ENCODE measurements at regions not wholly inside any gene's neighbourhood (a gene's known extent, or its start where the extent isn't known, plus 50 kb on each side); places are given as distances from the start of the nearest gene placed in this dataset.
"Not testable (repeated sequence)": the region's sequence is repeated elsewhere in the genome, so short reads cannot be mapped to it uniquely, and the experiment has no call there.

DNA sequence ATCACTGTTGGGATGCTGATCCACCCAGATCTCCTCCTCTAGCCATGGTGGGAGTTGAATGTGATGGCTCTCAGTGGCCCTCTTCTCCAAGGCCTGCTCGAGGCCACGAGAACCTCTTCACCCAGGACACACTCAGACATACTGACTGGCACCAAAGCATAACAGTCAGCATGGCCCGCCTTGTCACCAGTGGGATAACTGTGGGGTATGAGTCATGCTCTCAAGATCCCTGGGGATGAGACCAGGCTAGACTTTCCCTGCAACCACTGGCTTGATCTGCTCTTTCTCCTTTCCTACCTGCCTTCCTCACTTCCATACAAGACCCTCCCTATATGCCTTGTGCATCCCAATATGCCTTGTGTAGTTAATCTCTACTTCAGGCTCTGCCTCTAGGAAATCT lies 66.8 kb downstream of the RIN2 start:
- no peak for TF ChIP-seq GATA1 (IDR thresholded peaks at IDR 0.05; ENCODE audit: low read depth, low read length)
- no peak for TF ChIP-seq POLR2A (IDR thresholded peaks at IDR 0.05; ENCODE audit: low read length)
- no peak for DNase-seq

DNA sequence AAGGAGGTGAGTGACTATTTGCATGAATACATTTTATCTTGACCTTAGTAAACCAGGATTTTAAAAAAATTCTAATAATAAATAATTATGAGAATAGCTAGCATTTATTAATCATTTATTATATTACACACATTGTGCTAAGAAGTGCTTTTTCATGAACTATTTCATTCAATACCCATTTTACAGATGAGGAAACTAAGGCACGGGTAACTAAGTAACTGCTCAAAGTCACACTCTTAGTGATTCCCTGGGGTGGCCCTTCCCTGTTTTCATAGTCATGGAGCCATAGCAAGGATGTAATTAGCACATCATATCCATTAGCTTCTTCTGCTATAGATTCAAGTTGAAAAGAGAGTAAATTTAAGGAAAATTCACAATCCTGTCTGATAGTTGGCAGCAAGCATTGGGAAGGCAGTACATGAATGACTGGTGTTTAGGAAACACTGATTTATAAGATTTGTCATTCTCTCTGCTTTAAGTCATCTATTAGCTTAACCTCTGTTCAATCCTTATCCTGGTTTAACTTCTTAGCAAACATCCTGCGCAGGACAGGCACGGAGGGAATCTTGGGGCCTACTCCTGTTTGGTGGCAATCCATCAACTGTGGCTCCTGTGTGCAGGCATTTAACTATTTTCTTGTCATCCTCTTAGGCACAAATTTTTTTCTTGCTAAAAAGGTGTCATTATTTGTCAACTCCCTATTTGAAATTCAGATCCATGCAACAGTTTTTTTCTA lies 68.3 kb downstream of the RIN2 start:
- no peak for DNase-seq
- no peak for TF ChIP-seq POLR2A (IDR thresholded peaks at IDR 0.05; ENCODE audit: low read length)
- no peak for TF ChIP-seq GATA1 (IDR thresholded peaks at IDR 0.05; ENCODE audit: low read depth, low read length)

DNA sequence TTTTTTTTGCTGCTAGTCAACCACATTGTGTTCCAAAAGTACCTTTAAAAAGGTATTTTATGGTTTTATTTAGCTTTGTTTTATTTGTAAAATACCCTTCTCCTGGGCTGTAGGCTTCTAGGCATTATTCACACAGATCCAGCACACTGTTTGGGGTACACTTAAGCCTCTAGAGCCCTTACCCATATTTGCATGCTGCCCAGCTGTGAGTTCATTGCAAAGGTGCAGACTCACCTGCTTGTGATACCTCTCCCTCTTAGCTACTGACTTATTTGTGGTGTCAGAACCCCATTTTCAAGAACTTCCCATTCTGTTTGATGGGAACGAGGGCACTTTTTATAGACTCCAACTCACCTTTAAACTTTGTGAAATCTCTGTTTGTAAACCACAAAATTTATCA lies 69.8 kb downstream of the RIN2 start:
- no peak for TF ChIP-seq POLR2A (IDR thresholded peaks at IDR 0.05; ENCODE audit: low read length)
- no peak for TF ChIP-seq GATA1 (IDR thresholded peaks at IDR 0.05; ENCODE audit: low read depth, low read length)
- no peak for DNase-seq

DNA sequence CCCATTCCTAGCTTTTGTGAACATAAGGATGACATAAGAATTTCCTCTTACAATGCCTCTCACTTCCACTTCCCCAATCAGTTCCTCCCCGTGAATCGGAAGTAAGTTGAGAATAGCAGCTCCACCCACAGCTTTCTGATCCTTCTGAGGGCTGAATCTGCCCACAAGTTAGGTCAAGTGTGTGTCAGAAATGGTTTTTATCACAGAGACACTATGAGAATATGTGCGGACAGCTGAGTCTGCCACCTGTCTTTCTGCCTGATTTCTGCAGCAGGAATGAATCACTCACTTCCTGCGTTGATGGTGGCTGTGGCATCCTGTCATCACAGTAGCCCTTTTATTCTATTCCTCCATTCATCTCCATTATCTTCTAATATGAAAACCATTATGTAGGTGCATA lies 70.2 kb downstream of the RIN2 start:
- no peak for DNase-seq
- no peak for TF ChIP-seq GATA1 (IDR thresholded peaks at IDR 0.05; ENCODE audit: low read depth, low read length)
- no peak for TF ChIP-seq POLR2A (IDR thresholded peaks at IDR 0.05; ENCODE audit: low read length)

DNA sequence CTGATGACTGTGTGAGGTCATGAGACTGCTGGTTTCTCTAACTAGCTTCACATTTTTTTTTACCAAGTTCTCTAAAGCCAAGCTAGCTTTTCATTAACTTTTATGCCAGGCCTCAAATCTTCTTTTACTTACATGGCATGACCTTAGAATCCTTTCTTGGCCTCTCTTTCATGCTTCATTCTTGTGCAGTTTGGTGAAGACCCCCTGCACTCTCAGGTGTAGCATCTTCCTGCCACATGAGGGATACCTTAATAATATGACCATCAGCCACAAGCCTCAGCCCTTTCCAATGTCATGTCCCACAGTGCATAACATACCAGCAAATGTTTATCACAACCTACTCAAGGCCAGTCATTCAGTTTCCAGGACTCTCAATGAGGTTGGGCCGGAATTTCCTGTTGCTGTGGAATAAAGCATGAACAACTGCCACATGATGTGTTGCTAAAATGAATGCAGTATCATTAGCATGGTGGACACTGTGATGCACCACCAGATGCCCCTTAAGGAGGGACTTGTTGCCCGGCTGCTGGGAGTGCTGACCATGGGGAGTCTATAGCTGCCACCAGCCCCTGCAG lies 72.2 kb downstream of the RIN2 start:
- no peak for TF ChIP-seq POLR2A (IDR thresholded peaks at IDR 0.05; ENCODE audit: low read length)
- TF ChIP-seq GATA1 (IDR thresholded peaks at IDR 0.05; ENCODE audit: low read depth, low read length): no peak
- DNase-seq: no peak

DNA sequence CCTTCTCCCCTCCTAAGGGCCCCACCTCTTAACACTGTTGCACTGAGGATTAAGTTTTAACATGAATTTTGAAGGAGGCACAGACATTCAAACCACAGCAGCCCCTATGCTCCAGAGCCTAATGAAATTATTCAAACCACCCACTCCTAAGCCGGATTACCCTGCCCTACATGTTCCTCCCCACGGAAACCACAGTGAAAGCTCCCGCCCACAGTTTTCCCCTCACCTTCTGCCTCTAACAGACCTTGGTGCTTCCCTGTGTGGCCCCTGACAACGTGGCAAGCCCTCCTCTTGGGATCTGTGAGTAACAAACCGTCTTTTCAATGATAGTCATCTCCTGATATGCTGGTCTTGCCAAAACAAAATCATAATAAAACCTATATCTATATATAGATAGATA lies 74.8 kb downstream of the RIN2 start:
- DNase-seq: no peak
- TF ChIP-seq GATA1 (IDR thresholded peaks at IDR 0.05; ENCODE audit: low read depth, low read length): no peak
- TF ChIP-seq POLR2A (IDR thresholded peaks at IDR 0.05; ENCODE audit: low read length): no peak

DNA sequence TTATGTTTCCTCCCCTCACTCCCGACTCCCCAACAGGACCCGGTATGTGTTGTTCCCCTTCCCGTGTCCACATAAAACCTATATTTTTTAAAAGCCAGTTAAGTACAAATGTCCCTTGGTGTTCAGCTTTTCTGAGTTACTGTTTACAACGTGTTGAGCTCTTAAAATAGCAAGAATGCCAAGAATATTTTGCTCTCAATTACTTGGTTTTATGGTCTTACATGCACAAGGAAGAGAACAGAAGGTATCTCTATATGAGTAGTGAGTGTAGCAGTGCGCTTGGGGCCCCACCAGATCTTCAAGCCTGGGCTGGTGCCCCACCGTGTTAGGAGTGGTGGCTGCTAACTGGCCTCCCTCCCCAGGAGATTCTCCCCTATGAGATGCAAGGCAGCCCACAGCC lies 75.3 kb downstream of the RIN2 start:
- TF ChIP-seq POLR2A (IDR thresholded peaks at IDR 0.05; ENCODE audit: low read length) (no peak), GATA1 (IDR thresholded peaks at IDR 0.05; ENCODE audit: low read depth, low read length) (no peak)
- DNase-seq: no peak

DNA sequence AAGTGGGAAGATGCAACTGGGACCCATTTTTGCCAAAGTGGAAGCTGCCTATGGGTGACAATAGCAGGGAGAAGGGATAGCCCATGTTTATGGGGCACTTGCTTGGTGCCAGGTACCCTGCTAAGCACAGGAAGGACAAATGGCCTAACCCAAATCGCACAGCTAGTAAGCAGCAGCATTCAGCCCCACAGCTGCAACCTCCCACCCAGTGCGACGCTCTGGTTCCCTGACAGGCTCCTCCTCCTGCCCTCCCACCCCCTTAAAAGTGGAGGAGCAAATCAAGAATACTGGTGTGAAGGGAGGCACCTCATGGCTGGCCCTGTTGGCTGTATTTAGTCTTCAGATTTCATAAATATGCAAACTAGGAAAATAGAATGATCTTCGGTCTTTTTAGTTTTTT lies 76.2 kb downstream of the RIN2 start:
- TF ChIP-seq GATA1 (IDR thresholded peaks at IDR 0.05; ENCODE audit: low read depth, low read length): no peak
- no peak for TF ChIP-seq POLR2A (IDR thresholded peaks at IDR 0.05; ENCODE audit: low read length)
- DNase-seq: no peak

DNA sequence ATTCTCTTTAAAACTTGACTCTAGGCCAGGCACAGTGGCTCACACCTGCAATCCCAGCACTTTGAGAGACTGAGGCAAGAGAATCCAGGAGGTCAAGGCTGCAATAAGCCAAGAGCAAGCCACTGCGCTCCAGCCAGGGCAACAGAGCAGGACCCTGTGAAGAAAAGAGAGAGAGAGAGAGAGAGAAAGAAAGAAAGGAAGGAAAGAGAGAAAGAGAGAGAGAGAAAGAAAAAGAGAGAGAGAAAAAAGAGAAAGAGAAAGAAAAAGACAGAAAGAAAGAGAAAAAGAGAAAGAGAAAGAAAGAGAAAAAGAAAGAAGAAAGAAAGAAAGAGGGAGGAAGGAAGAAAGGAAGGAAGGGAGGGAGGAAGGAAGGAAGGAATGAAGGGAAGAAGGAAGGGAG lies 76.7 kb downstream of the RIN2 start:
- DNase-seq: no peak
- no peak for TF ChIP-seq GATA1 (IDR thresholded peaks at IDR 0.05; ENCODE audit: low read depth, low read length)

DNA sequence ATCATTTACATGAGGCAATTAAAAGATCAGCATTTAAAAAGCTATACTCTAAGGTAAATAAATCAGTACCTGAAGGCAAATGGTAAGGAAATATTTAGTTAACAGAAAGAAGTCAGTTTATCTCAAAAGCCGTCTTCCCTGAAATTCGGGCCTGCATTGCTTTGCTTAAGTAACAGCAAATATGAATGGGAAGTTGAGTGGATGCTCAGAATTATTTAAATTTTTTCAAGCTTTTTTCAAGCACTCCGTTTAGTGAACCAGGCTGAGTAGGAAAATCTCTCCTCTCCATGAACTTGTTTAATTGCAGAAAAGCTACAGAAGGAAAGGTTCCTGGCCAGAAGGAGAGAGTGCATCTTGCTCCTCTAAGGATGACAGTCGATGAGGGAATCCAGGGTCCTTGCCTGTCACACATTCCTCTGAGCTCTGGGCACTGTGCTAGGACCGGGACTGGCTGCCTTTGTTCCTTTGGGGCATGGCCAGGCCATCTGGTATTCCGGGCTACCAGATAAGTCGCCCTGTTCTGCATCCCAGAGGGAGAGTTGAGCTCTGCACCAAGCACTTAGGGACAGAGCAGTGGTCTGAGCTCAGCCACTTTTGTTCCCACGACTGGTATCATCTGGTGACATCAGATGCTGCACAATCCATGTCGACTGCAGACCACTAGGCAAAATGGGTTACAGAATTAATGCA lies 77.6 kb downstream of the RIN2 start:
- no peak for TF ChIP-seq GATA1 (IDR thresholded peaks at IDR 0.05; ENCODE audit: low read depth, low read length)
- no peak for TF ChIP-seq POLR2A (IDR thresholded peaks at IDR 0.05; ENCODE audit: low read length)
- DNase-seq: no peak

DNA sequence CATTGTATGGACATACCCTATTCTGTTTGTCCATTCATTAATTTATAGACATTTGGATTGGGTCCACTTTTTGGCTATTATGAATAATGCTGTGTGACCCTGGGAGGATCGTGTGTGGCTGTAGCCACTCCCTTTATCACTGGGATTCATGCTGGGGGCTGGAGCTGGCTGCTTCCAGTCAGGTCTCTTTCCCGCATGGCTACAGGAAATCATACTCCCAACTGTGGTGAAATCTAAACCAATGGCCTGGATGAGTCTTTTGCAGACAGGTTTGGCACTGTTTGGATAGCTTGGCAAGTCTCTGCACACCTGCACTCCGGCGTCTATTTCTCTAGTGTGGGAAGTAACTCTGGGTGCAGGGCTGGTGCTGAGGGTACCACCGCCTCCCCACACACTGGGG lies 80.4 kb downstream of the RIN2 start:
- TF ChIP-seq POLR2A (IDR thresholded peaks at IDR 0.05; ENCODE audit: low read length) (no peak), GATA1 (IDR thresholded peaks at IDR 0.05; ENCODE audit: low read depth, low read length) (no peak)
- no peak for DNase-seq

DNA sequence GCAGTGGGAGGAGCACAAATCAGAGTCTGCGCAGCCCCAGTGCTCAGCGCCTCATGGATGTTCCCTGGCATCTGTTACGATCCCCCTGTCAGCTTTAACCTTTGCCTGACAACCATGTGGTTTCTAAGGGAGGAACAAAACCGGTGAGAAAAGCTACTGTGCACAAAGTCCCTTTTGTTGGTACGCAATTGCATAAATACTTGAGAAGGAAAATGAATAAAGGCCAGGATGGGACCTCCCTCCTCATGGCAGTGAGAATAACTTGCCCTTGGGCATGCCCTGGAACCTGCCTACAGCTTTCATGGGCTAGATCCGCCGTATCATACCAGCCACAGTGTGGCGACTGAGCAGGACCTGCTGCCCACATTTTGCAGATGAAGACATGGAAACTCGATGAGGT lies 81.0 kb downstream of the RIN2 start:
- no peak for DNase-seq
- no peak for TF ChIP-seq POLR2A (IDR thresholded peaks at IDR 0.05; ENCODE audit: low read length)
- no peak for TF ChIP-seq GATA1 (IDR thresholded peaks at IDR 0.05; ENCODE audit: low read depth, low read length)

DNA sequence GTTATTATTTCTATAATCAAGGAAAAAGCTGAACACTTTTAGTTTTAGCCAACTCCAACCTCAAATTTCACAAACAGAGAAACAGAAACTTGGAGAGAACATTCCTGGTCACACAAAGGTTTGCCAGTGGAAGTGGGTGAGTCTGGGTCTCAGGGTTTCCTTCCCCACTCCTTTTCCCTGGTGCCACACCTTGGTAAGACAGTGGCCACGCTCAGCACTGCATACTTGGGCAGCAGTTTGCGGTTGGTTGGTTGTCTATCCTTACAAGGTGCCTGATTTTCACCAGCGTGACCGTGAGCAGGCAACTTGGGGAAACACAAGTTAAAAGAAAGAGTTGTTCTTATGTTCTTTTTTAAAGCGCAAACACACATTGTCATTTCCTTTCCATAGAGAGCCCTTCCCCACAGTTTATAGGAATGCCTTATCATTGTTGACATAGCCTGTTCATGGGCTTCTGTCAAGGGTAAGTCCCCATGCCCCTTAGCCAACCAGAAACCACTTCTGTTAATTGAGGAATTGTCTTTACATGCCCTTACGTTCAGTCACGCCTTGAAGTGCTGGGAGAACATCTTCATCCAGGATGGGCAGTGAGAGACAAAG lies 82.2 kb downstream of the RIN2 start:
- no peak for TF ChIP-seq POLR2A (IDR thresholded peaks at IDR 0.05; ENCODE audit: low read length)
- TF ChIP-seq GATA1 (IDR thresholded peaks at IDR 0.05; ENCODE audit: low read depth, low read length): no peak
- no peak for DNase-seq

DNA sequence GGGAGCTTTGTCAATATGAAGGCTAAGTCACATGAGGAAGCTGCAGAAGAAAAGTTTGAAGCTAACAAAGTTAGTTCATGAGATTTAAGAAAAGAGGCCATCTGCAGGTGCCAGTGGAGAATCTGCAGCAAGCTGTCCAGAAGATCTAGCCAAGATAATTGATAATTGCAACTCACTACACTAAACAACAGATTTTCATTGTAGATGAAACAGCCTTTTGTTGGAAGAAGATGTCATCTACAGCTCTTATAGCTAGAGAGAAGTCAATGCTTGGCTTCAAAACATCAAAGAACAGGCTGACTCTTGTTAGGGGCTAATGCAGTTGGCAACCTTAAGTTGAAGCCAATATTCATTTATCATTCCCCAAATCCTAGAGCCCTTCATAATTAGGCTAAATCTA lies 83.7 kb downstream of the RIN2 start:
- no peak for DNase-seq

DNA sequence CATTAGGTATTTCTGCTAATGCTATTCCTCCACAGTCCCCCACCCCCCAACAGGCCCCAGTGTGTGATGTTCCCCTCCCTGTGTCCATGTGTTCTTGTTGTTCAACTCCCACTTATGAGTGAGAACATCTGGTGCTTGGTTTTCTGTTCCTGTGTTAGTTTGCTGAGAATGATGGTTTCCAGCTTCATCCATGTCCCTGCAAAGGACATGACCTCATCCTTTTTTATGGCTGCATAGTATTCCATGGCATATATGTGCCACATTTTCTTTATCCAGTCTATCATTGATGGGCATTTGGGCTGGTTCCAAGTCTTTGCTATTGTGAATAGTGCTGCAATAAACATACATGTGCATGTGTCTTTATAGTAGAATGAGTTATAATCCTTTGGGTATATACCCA lies 86.8 kb downstream of the RIN2 start:
- not testable (repeated sequence) for DNase-seq

More for the DNA sequence above, 83.7 kb downstream of the RIN2 start:
- TF ChIP-seq POLR2A (IDR thresholded peaks at IDR 0.05; ENCODE audit: low read length) (no peak), GATA1 (IDR thresholded peaks at IDR 0.05; ENCODE audit: low read depth, low read length) (no peak)
